GM23338 (cell line): ENCODE measurements at regions not wholly inside any gene's neighbourhood (a gene's known extent, or its start where the extent isn't known, plus 50 kb on each side); places are given as distances from the start of the nearest gene placed in this dataset.

ENCODE experiments used
- ATAC-seq: fragments of 200-7000 bp; cut with Tn5 transposase; 3 replicates; pipeline ENCODE4 v1.9.1; 2020
- DNase-seq: peaks from one replicate; pipeline ENCODE4 v3.0.0-alpha.2; 2015; ENCODE audit warnings: low spot score
- H2AFZ ChIP-seq: fragments of 200-600 bp; sonication (generic); 2 replicates; pipeline ENCODE4 v1.8.0; 2016; ENCODE audit warnings: antibody characterized with exemption, mild to moderate bottlenecking, moderate library complexity
- H3F3A ChIP-seq: fragments of 200-600 bp; sonication (generic); replicated peaks from 2 replicates; pipeline ENCODE4 v1.8.0; 2017; ENCODE audit warnings: antibody characterized with exemption, mixed run types, low read depth
- H3K27ac ChIP-seq: fragments of 200-600 bp; sonication (generic); 2 replicates; pipeline ENCODE4 v1.6.1; 2016; ENCODE audit warnings: low read depth
- H3K27me3 ChIP-seq: fragments of 200-600 bp; sonication (generic); 2 replicates; pipeline ENCODE4 v1.8.0; 2016; ENCODE audit warnings: mild to moderate bottlenecking, mixed run types, moderate library complexity; ENCODE audit not compliant: insufficient read depth
- H3K36me3 ChIP-seq: fragments of 200-600 bp; sonication (generic); 2 replicates; pipeline ENCODE4 v1.8.0; 2016; ENCODE audit warnings: mild to moderate bottlenecking; ENCODE audit not compliant: insufficient read depth
- H3K4me1 ChIP-seq: fragments of 200-600 bp; sonication (generic); 2 replicates; pipeline ENCODE4 v1.8.0; 2016; ENCODE audit warnings: mild to moderate bottlenecking, moderate library complexity; ENCODE audit not compliant: insufficient read depth
- H3K4me2 ChIP-seq: fragments of 200-600 bp; sonication (generic); 2 replicates; pipeline ENCODE4 v1.7.1; 2017; ENCODE audit warnings: mixed run types
- H3K4me3 ChIP-seq: fragments of 200-600 bp; sonication (generic); 2 replicates; pipeline ENCODE4 v1.6.1; 2016; ENCODE audit warnings: mixed run types
- H3K79me2 ChIP-seq: fragments of 200-600 bp; sonication (generic); replicated peaks from 2 replicates; pipeline ENCODE4 v1.8.0; 2017; ENCODE audit warnings: mild to moderate bottlenecking; ENCODE audit not compliant: insufficient read depth
- H3K9me2 ChIP-seq: fragments of 200-600 bp; sonication (generic); 2 replicates; pipeline ENCODE4 v1.8.0; 2017; ENCODE audit not compliant: insufficient read depth
- H4K20me1 ChIP-seq: fragments of 200-600 bp; sonication (generic); replicated peaks from 2 replicates; pipeline ENCODE4 v1.8.0; 2017; ENCODE audit warnings: mild to moderate bottlenecking; ENCODE audit not compliant: insufficient read depth
- H3K27ac Mint-ChIP-seq: 2 replicates; pipeline ENCODE4 v1.8.0; 2020; ENCODE audit warnings: inconsistent platforms, mild to moderate bottlenecking, moderate library complexity, mixed read lengths
- H3K27me3 Mint-ChIP-seq: 3 replicates; pipeline ENCODE4 v1.8.0; 2022; ENCODE audit warnings: low read depth, mild to moderate bottlenecking, moderate library complexity, mixed read lengths, inconsistent platforms; ENCODE audit not compliant: insufficient read depth, poor library complexity
- H3K36me3 Mint-ChIP-seq: 3 replicates; pipeline ENCODE4 v1.8.0; 2021; ENCODE audit warnings: low read depth, mild to moderate bottlenecking, inconsistent platforms, moderate library complexity, mixed read lengths
- H3K4me1 Mint-ChIP-seq: 3 replicates; pipeline ENCODE4 v1.8.0; 2020; ENCODE audit warnings: mild to moderate bottlenecking, inconsistent platforms, mixed read lengths
- H3K4me3 Mint-ChIP-seq: 3 replicates; pipeline ENCODE4 v1.8.0; 2021; ENCODE audit warnings: moderate library complexity, mild to moderate bottlenecking, inconsistent platforms, mixed read lengths
- H3K9me3 Mint-ChIP-seq: 3 replicates; pipeline ENCODE4 v1.8.0; 2020; ENCODE audit warnings: moderate library complexity, mild to moderate bottlenecking, inconsistent platforms, mixed read lengths
- CTCF ChIP-seq, 2 experiments: fragments of 200-600 bp in 1 of 2; sonication (generic) in 1 of 2; conservative IDR thresholded peaks; 2 replicates each; pipeline versions ENCODE4 v1.5.1 to v1.6.1; 2016 to 2017; ENCODE audit warnings: antibody characterized with exemption in 2 of 2, low read depth in 2 of 2, mild to moderate bottlenecking in 2 of 2, moderate library complexity in 1 of 2
- EZH2 ChIP-seq: fragments of 200-600 bp; sonication (generic); IDR thresholded peaks from one replicate; pipeline ENCODE4 v1.8.0; 2017; ENCODE audit warnings: antibody characterized with exemption, mild to moderate bottlenecking, low read depth; ENCODE audit not compliant: unreplicated experiment
- EZH2phosphoT487 ChIP-seq: fragments of 200-600 bp; sonication (generic); IDR thresholded peaks from one replicate; pipeline ENCODE4 v1.8.1; 2018; ENCODE audit warnings: antibody characterized with exemption; ENCODE audit not compliant: unreplicated experiment
- JUNB ChIP-seq: IDR thresholded peaks from one replicate; pipeline ENCODE4 v1.6.1; 2016; ENCODE audit warnings: antibody characterized with exemption; ENCODE audit not compliant: unreplicated experiment
- NANOG ChIP-seq: IDR thresholded peaks from 2 replicates; pipeline ENCODE4 v1.6.1; 2016; ENCODE audit warnings: antibody characterized with exemption, borderline replicate concordance
- POLR2AphosphoS5 ChIP-seq: IDR thresholded peaks from 2 replicates; pipeline ENCODE4 v1.6.1; 2016; ENCODE audit warnings: antibody characterized with exemption, low read depth
- ZNF331 ChIP-seq: fragments of 250-450 bp; sonication (Bioruptor Pico); IDR thresholded peaks from 2 replicates; pipeline ENCODE4 v1.5.0; 2020; ENCODE audit warnings: low read depth, mild to moderate bottlenecking, moderate library complexity
- ZNF462 ChIP-seq: fragments of 250-450 bp; sonication (Bioruptor Pico); IDR thresholded peaks from 2 replicates; pipeline ENCODE4 v1.5.0; 2020; ENCODE audit warnings: mild to moderate bottlenecking, moderate library complexity

GRCh38 chr22:34976474-34976873 lies 89.5 kb upstream of the ISX start (continued):
- TF ChIP-seq ZNF462 (no peak), NANOG (no peak)

GRCh38 chr22:34976886-34977285 lies 89.1 kb upstream of the ISX start:
- no peak overlapping the region for H2AFZ ChIP-seq
- no peak for ATAC-seq
- 0 out of 2 replicates have a peak, but pooled peaks cover 4% of the 10 kb centered on the region for H3K9me2 ChIP-seq
- H3K4me1 ChIP-seq, result peaks cover 16% of the 10 kb centered on the region; the same call in 1 of the 2 replicates
- H3K4me1 Mint-ChIP-seq, result peaks cover 18% of the 10 kb centered on the region
- H3K9me3 Mint-ChIP-seq, result peaks cover 42% of the 10 kb centered on the region
- no peak overlapping the region for H3K4me3 ChIP-seq
- no peaks in the 10 kb centered on the region for H4K20me1 ChIP-seq
- H3K4me2 ChIP-seq, result no peak overlapping the region
- H3K27ac ChIP-seq, result no peak overlapping the region
- H3K36me3 Mint-ChIP-seq, result peaks cover 8% of the 10 kb centered on the region; the same call in 2 of the 3 replicates
- no peaks in the 10 kb centered on the region for H3K79me2 ChIP-seq
- H3K27ac Mint-ChIP-seq, result no peak overlapping the region
- H3K36me3 ChIP-seq, result no peaks in the 10 kb centered on the region
- no peaks in the 10 kb centered on the region for H3K27me3 ChIP-seq
- peaks cover 8% of the 10 kb centered on the region for H3K27me3 Mint-ChIP-seq
- no peaks in the 10 kb centered on the region for H3F3A ChIP-seq
- no peak overlapping the region for H3K4me3 Mint-ChIP-seq
- DNase-seq, result no peak
- TF ChIP-seq ZNF462 (no peak), EZH2phosphoT487 (no peak), ZNF331 (no peak), EZH2 (no peak), CTCF (conservative IDR thresholded peaks at IDR 0.05; ENCODE audit: low read depth in 2 of 2) (no peak), POLR2AphosphoS5 (no peak), JUNB (no peak), NANOG (no peak)
